Inferior parietal cortex (tissue), 1 donor: ENCODE measurements at regions not wholly inside any gene's neighbourhood (a gene's known extent, or its start where the extent isn't known, plus 50 kb on each side); places are given as distances from the start of the nearest gene placed in this dataset.

Source experiments
- DNase-seq: peaks from one replicate; pipeline ENCODE4 v3.0.0-alpha.2; 2016; ENCODE audit errors: extremely low spot score

GRCh38 chr1:29875557-29876028 lies 639.3 kb downstream of the PTPRU start:
- DNase-seq = no peak

GRCh38 chr1:29870621-29871020 lies 634.3 kb downstream of the PTPRU start:
- DNase-seq = no peak

DNA sequence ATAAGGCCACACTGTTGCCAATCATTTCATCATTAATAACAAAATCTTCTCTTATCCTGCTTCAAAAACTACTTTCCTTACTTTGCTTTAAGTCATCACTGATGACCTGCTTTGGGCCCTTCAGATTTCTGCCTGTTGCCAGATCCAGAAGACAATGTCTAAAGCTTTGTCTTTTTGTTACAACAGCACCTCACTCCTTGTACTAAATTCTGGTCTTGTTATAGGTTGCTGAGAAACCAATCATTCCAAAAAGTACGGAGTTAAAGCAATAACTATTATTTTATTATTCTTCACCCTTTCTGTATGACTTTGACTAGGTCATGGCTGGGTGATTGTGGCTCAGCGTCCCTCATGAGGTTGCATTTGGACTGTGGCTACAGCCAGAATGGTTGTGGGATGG lies 633.5 kb downstream of the PTPRU start:
- DNase-seq = no peak

GRCh38 chr1:29868944-29869343 lies 632.6 kb downstream of the PTPRU start:
- no peak for DNase-seq

- no peak for DNase-seq
These were observed 631.8 kb downstream of the PTPRU start for GRCh38 chr1:29868096-29868495.

DNA sequence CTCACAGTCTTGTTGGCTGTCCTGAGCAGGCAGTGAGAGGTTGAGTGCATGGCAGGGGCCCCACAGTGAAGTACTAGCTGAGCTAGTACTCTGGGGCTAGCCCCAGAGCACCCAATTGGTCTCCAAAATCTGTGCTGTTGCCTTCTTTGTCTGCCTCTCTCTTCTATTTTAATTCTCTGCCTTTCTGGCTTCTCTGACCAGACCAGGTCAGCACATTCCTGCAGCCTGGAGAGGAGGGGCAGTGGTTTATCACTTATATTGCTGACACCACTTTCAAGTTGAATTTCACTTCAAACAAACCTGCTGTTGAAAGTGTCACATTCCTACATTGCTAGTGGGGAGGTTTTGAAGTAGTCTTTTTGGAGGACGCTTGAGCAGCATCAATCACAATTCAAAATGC lies 628.7 kb downstream of the PTPRU start:
- no peak for DNase-seq

- DNase-seq = no peak
These were observed 628.2 kb downstream of the PTPRU start for GRCh38 chr1:29864431-29865022.

DNA sequence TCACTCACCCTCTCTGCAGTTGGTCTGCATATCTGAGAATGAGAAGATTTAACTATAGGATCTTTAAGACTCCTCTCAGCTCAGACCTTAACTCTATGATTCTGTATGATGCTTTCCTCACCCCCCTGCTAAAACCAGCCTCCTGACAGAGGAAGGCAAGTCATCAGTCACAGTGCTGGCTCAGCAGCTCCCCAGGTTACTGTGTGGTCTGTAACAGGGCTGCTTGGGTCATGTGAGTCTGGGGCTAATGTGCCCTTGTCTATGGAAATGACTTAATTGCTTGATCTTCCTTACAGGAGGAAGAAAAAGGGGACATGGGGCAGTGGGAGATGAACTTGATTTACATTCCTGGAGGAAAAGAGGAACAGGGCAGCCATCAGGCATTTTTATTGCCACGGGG lies 625.6 kb downstream of the PTPRU start:
- no peak for DNase-seq

- no peak for DNase-seq
These were observed 625.1 kb downstream of the PTPRU start for GRCh38 chr1:29861446-29861845.

GRCh38 chr1:29860681-29861080 lies 624.4 kb downstream of the PTPRU start:
- no peak for DNase-seq

GRCh38 chr1:29860056-29860455 lies 623.7 kb downstream of the PTPRU start:
- no peak for DNase-seq

DNA sequence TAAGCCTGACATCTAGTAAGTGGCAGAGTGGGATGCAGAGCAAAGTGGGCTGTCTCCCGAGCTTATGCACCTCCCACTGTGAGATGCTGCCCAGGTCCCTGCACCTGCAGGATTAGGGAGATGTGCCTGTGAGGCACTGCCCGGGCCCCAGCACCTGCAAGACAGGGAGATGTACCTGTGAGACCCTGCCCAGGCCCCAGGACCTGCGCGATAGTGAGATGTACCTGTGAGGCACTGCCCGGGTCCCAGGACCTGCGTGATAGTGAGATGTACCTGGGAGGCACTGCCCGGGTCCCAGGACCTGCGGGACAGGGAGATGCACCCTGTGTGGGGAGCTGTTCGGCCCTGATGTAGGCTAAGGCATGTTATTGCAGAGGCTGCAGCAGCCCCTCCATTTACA lies 622.8 kb downstream of the PTPRU start:
- DNase-seq = no peak

DNA sequence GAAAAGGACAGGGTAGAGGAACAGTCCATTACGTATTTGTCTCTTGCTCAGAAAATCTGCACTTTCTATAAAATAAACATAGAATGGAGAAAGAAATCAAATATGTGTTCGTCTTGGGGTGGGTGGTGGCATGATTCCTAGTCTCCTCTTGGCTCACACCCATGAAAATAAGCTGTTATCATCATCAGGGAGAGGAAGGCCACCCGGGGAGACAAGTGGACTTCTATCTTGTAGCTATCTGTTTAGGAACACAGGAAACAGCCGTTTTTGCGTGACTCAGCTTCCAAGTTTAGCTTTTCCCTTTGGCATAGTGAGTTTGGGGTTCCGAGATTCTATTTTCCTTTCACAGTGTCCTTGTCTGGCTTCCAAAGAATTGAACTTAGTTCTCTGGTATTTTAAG lies 622.3 kb downstream of the PTPRU start:
- no peak for DNase-seq

DNA sequence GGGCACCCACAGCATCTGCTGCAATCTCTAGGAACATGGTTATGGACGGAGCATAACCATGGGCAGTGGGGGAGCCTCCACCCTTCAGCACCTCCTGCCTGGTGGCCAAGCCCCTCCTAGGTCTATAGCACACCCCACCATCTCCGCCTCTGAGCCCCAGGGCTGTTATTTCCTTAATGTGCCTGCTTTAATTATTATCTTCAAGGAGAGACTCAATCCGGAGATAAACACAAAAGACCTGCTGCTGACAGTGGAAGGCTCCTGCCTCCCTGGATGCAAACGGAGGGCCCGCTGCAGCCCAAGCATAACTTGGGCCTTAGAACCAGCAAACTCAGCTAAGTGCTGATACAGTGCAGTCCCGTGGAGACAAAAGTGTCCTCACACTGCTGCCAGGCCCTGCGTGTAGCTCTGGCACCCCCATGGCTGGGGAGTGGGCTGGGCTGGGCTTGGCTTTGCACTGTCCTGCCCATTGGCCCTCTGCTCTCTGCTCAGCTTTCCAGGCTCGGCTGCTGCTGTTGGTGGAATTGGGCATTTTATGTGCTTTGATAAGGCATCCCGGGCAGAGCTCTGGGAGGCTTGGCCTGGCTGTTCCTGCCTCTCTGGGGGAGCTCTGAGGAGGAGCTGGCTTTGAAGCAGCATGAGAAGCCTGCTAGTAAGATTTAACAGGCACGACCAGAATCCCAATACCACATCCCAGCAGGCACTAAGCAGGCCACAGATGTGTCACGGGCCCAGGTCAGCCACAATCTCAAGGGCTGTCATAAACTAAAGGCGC lies 620.2 kb downstream of the PTPRU start:
- DNase-seq = no peak

GRCh38 chr1:29855561-29856160 lies 619.3 kb downstream of the PTPRU start:
- DNase-seq = no peak

DNA sequence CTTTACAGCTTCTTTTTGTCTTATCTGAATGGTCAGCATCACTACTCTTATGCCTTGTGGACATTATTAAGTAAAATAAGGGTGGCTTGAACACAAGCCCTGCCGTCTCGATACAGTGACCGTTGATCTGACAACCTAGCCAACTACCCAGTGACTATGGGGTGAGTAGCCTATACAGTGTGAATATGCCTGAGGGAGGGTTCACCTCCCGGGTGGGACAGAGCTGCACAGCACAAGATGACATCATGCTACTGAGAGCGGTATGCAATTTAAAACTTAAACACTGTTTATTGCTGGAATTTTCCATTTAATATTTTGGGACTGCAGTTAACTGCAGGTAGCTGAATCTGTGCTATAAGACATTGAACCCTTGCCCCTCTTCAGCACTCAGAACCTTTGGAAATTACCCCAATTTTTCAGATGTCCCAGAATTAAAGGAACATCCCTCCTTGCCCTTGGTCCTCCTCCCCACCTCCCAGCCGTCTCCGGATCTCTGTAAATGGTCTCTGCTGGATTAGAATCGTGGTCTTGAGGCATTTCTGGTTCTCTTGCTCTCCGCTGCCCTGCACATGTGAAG lies 618.5 kb downstream of the PTPRU start:
- DNase-seq = no peak

GRCh38 chr1:29853716-29854330 lies 617.5 kb downstream of the PTPRU start:
- DNase-seq = no peak

- DNase-seq = no peak
These were observed 615.9 kb downstream of the PTPRU start for GRCh38 chr1:29852248-29852647.

DNA sequence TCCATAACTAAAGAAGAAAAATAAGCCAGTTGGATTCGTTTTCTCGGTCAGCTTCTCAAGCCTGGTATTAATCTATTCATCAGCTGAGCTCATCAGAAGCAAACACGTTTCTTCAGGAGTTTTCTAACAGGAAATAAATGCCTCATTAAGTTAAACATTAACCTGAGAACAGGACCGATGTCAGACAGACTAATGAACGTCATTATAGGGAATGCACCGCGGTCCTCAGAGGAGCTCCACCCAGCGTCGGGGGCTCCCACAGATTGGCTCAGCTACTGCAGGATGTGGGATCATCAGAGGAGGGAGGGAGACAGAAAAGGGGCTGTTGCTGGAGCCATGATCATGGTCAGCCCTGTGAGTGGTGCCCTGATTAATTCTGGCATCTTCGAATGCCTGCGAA lies 615.4 kb downstream of the PTPRU start:
- DNase-seq = no peak

GRCh38 chr1:29849991-29850757 lies 613.9 kb downstream of the PTPRU start:
- DNase-seq = no peak

DNA sequence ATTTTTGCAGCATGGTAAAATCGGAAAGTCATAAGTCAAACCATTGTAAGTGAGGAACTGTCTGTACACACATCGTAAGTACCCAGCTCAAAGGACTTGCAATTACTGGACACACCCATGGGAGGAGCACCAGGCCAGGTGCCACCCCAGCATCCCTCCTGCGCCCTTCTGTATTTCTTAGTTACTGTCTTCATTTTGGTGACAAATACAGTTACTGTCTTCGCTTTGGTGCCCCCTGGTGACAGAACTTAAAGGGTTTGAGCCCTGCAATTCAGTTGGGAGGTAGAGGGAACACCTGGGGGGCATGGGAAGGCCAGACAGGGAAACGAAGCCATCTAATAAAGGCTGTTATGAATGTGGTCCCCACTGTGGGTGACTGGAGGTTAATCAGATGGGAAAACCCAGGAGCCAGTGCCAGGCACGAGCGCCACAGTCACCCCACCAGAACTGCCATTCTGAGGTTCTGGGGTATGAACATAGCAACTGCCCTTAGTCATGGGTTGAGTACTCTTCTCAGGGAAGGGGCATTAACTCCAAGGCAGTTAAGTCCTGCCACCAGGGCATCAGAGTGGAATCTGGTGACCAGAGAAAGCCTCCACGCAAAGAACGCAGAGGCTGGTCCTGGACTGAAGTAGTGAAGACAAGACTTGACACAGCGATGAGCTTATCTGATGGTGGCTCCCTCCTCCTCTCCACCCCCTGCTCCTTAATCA lies 612.9 kb downstream of the PTPRU start:
- DNase-seq = peak; percentile 36
